Hematopoietic multipotent progenitor cell treated with erythropoietin and hydrocortisone succinate and interleukin-3 and kit ligand, for 6 days (in vitro differentiated cells): ENCODE measurements at regions not wholly inside any gene's neighbourhood (a gene's known extent, or its start where the extent isn't known, plus 50 kb on each side); places are given as distances from the start of the nearest gene placed in this dataset.
"Not testable (repeated sequence)": the region's sequence is repeated elsewhere in the genome, so short reads cannot be mapped to it uniquely, and the experiment has no call there.

Source experiments
- DNase-seq: peaks from one replicate; pipeline ENCODE4 v3.0.0-alpha.2; 2015

GRCh38 chrX:9271789-9272525, 192.9 kb upstream of the TBL1X start:
- DNase-seq = no peak

- no peak for DNase-seq
These were observed 191.1 kb upstream of the TBL1X start for GRCh38 chrX:9273744-9274143.

GRCh38 chrX:9278475-9279233, 186.2 kb upstream of the TBL1X start:
- DNase-seq = no peak

GRCh38 chrX:9279234-9279544, 185.7 kb upstream of the TBL1X start:
- no peak for DNase-seq

- DNase-seq = no peak
These were observed 184.0 kb upstream of the TBL1X start for GRCh38 chrX:9280831-9281230.

GRCh38 chrX:9282325-9282724, 182.5 kb upstream of the TBL1X start:
- DNase-seq = peak; percentile 30

- no peak for DNase-seq
These were observed 179.5 kb upstream of the TBL1X start for GRCh38 chrX:9285342-9285771.

- DNase-seq = no peak
These were observed 178.6 kb upstream of the TBL1X start for GRCh38 chrX:9286234-9286633.

- DNase-seq = no peak
These were observed 173.2 kb upstream of the TBL1X start for GRCh38 chrX:9291629-9292028.

GRCh38 chrX:9293051-9293496, 171.8 kb upstream of the TBL1X start:
- no peak for DNase-seq

GRCh38 chrX:9293903-9294302, 171.0 kb upstream of the TBL1X start:
- DNase-seq = no peak

GRCh38 chrX:9295551-9295950, 169.3 kb upstream of the TBL1X start:
- DNase-seq = no peak

- no peak for DNase-seq
These were observed 166.6 kb upstream of the TBL1X start for GRCh38 chrX:9298221-9298620.

GRCh38 chrX:9299681-9300080, 165.2 kb upstream of the TBL1X start:
- DNase-seq = not testable (repeated sequence)

- DNase-seq = no peak
These were observed 163.0 kb upstream of the TBL1X start for GRCh38 chrX:9301836-9302235.

GRCh38 chrX:9302381-9302780, 162.5 kb upstream of the TBL1X start:
- DNase-seq = no peak

GRCh38 chrX:9308426-9308825, 156.4 kb upstream of the TBL1X start:
- no peak for DNase-seq

GRCh38 chrX:9310616-9311015, 154.2 kb upstream of the TBL1X start:
- DNase-seq = no peak

GRCh38 chrX:9311421-9312160, 153.3 kb upstream of the TBL1X start:
- no peak for DNase-seq

- peak; percentile 65 for DNase-seq
These were observed 151.7 kb upstream of the TBL1X start for GRCh38 chrX:9312922-9313867.

GRCh38 chrX:9315086-9315485, 149.8 kb upstream of the TBL1X start:
- DNase-seq = no peak

- no peak for DNase-seq
These were observed 148.8 kb upstream of the TBL1X start for GRCh38 chrX:9316096-9316495.

- no peak for DNase-seq
These were observed 147.7 kb upstream of the TBL1X start for GRCh38 chrX:9317176-9317575.
